ENCODE measurements at regions not wholly inside any gene's neighbourhood (a gene's known extent, or its start where the extent isn't known, plus 50 kb on each side); places are given as distances from the start of the nearest gene placed in this dataset.
"Not testable (repeated sequence)": the region's sequence is repeated elsewhere in the genome, so short reads cannot be mapped to it uniquely, and the experiment has no call there.

GRCh38 chr20:48398506-48399449, 429.0 kb downstream of the PREX1 start:
- no peak for DNase-seq

- not testable (repeated sequence) for DNase-seq
Observed at GRCh38 chr20:48396981-48397861, 430.6 kb downstream of the PREX1 start.

- DNase-seq = no peak
Observed at GRCh38 chr20:48395816-48396546, 431.8 kb downstream of the PREX1 start.

- DNase-seq = no peak
Observed at GRCh38 chr20:48394415-48395081, 433.3 kb downstream of the PREX1 start.

DNA sequence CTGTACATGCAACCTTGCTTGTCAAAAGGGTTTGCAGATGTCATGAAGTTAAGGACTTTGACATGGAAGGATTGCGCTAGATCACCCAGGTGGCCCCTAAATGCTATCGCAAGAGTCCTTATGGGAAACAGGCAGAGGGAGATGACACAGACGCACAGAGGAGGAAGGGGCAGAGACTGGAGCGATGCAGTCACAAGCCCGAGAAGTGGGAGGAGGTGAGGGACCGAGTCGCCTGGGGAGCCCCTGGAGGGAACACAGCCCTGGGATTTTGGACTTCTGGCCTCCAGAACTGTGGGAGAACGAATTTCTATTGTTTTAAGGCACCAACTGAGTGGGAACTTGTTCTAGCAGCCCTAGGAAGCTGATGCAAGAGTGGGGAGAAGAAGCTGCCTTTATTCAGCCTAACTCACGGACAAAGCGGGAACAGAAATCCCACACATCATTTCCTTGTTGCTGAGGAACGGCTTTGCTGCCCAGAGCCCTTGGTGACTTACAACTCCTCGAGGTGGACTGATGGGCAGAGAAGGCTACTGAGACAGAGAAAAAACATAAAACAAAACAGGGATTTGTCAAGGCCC, 434.0 kb downstream of the PREX1 start:
- no peak for DNase-seq

DNA sequence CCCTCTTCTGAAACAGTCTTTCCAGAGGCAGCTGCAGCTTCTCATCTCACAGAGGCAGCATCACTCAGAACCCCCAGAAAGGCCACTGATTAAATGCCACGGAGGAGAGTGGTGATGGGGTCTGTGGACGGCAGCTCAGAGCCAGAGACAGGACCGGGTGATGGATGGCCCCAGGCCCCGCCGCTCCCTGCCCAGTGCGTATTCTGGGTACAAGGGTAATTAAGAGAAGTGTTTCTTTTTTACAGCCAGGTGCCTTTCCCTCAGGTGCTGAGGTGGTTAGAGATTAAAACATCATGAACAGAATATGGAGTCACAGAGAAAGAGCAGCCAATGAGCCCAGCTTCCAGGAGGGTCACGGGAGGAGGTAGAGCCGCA, 434.5 kb downstream of the PREX1 start:
- DNase-seq = no peak

GRCh38 chr20:48392407-48393310, 435.1 kb downstream of the PREX1 start:
- no peak for DNase-seq

GRCh38 chr20:48390981-48391380, 436.8 kb downstream of the PREX1 start:
- no peak for DNase-seq

GRCh38 chr20:48387675-48388074, 440.1 kb downstream of the PREX1 start:
- no peak for DNase-seq

DNA sequence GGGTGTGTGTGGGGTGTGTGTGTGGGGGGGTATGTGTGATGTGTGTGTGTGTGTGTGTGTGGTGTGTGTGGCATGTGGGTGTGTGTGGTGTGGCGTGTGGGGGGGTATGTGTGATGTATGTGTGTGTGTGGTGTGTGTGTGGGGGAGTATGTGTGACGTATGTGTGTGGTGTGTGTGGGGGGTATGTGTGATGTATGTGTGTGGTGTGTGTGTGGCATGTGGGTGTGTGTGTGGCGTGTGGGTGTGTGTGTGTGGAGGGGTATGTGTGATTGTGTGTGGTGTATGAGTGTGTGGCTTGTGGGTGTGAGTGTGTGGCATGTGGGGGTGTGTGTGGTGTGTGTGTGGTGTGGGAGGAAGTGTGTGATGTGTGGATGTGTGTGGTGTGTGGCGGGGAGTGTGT, 442.3 kb downstream of the PREX1 start:
- no peak for DNase-seq

- no peak for DNase-seq
Observed at GRCh38 chr20:48385114-48385513, 442.7 kb downstream of the PREX1 start.

- peak; percentile 8 for DNase-seq
Observed at GRCh38 chr20:48384147-48384818, 443.5 kb downstream of the PREX1 start.

- no peak for DNase-seq
Observed at GRCh38 chr20:48383252-48383651, 444.5 kb downstream of the PREX1 start.

GRCh38 chr20:48382304-48382703, 445.5 kb downstream of the PREX1 start:
- no peak for DNase-seq

DNA sequence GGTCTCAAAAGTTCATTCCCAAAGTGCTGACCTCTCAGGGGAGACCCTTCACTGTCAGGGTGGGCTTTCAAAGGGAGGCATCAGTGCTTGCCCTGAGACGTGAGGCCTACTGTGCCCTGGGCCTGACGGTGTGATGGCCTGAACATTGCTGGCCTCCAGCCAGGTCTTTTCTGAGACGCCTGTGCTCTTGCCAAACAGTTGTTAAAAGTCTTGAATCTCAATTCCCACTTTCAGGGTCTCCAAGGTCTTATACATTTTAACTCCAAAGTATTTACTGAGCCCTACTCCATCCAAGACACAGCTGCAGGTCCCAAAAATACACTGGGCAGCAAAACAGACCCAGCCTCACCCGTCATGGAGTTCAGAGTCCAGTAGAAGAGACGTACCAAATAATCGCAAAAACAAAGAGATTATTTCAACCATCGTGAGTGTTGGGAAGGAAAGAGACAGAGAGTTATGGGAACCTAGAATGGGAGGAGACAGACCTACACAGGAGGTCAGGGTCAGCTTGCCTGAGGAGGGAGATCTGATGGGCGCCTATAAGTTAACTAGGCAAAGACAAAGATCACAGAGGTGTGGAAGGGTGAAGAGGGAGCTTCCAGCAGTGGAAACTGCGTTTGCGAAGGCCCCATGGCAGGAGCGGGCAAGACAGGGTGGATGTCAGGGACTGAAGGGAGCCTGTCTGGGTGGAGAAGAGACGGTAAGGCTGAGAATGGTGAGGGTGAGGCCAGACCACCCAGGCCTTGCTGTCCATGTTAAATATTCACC, 446.3 kb downstream of the PREX1 start:
- no peak for DNase-seq

DNA sequence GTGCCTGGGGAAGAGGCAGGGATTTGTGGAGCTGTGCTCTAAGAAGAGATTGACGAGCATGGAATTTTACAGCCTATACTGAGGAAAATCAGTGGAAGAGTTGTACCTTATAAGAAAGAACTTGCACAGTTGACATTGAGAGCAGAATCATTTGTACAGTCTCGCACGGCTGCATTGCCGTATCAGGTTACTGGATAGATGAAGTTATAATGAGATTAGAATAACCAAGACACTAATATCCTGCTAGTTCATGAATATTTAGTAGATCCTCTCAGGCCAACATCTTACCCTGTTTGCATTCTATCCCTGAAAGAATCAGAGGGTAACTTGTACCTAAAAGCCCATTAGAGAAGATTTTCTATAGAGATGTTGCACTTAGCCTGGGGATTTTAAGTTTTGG, 447.1 kb downstream of the PREX1 start:
- no peak for DNase-seq

GRCh38 chr20:48378976-48379675, 448.7 kb downstream of the PREX1 start:
- DNase-seq = no peak

DNA sequence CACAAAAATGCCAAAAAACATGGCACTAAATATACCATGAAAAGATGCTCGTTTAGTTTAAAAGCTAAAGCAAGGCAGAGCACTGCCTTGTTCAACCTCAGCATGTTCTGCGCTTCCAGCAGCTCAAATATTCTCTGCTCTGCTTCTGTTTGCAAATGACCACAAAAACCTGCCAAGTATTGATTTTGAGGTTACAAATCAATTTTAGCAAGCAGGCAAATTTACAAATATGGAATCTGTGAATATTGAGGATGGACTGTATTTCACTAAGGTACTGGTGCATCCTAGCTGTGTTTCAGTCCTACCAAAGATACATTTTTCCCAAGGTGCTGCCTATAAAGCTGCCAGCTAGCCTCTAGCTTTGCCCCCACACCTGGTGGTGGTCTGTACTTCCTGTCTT, 449.9 kb downstream of the PREX1 start:
- no peak for DNase-seq

DNA sequence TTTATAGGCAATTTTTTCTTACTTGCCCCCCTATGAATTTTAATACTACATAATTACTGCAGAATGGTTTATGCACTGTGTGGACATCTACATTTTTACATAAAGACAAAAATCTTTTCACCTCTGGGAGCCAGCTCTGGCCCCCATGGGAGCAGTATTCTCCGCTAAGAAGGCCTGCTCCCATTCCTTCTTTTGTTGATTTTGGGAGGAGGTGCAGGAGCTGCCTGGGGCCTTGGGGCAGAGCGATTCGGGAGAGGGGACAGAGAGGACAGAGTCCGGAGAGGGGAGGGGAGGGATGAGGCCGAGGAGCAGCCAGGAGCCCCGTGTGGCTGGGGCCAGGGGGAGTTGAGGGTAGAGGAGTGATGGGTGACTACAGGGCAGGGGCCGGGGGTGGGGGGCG, 452.0 kb downstream of the PREX1 start:
- DNase-seq = no peak

Data from activated CD4-positive, alpha-beta T cell treated with anti-CD3 and anti-CD28 coated beads, Interleukin-2, amount 50 U/mL, for 16 hours (primary cell).